ENCODE measurements at regions not wholly inside any gene's neighbourhood (a gene's known extent, or its start where the extent isn't known, plus 50 kb on each side); places are given as distances from the start of the nearest gene placed in this dataset.

- peak; percentile 39 to 79 for DNase-seq (ENCODE audit: low spot score in 2 of 2, unreplicated experiment in 2 of 2)
- H3K4me3 Mint-ChIP-seq, result no peak overlapping the region
- TF ChIP-seq CTCF (IDR thresholded peaks at IDR 0.05; ENCODE audit: unreplicated experiment), result peak; percentile 69
- H3K9me3 Mint-ChIP-seq, result no peaks in the 10 kb centered on the region
- no peak overlapping the region for H3K27ac Mint-ChIP-seq
- no peaks in the 10 kb centered on the region for H3K27me3 Mint-ChIP-seq (ENCODE audit: low read depth)
- no peaks in the 10 kb centered on the region for H3K36me3 Mint-ChIP-seq
- peaks cover 41% of the 10 kb centered on the region for H3K4me1 Mint-ChIP-seq
Observed at GRCh38 chr5:138641547-138642298, 66.5 kb upstream of the HSPA9 start.

- H3K27me3 Mint-ChIP-seq (ENCODE audit: low read depth), result no peaks in the 10 kb centered on the region
- H3K27ac Mint-ChIP-seq, result peak overlapping the region; percentile 83
- TF ChIP-seq CTCF (IDR thresholded peaks at IDR 0.05; ENCODE audit: unreplicated experiment), result no peak
- no peak overlapping the region for H3K4me3 Mint-ChIP-seq
- no peak for DNase-seq (ENCODE audit: low spot score in 2 of 2, unreplicated experiment in 2 of 2)
- peaks cover 37% of the 10 kb centered on the region for H3K4me1 Mint-ChIP-seq
- no peaks in the 10 kb centered on the region for H3K36me3 Mint-ChIP-seq
- no peaks in the 10 kb centered on the region for H3K9me3 Mint-ChIP-seq
Observed at GRCh38 chr5:138640646-138641254, 65.5 kb upstream of the HSPA9 start.

GRCh38 chr5:138640138-138640537, 64.9 kb upstream of the HSPA9 start:
- peaks cover 40% of the 10 kb centered on the region for H3K4me1 Mint-ChIP-seq
- no peak overlapping the region for H3K4me3 Mint-ChIP-seq
- no peaks in the 10 kb centered on the region for H3K36me3 Mint-ChIP-seq
- TF ChIP-seq CTCF (IDR thresholded peaks at IDR 0.05; ENCODE audit: unreplicated experiment), result no peak
- peak overlapping the region; percentile 83 for H3K27ac Mint-ChIP-seq
- no peak for DNase-seq (ENCODE audit: low spot score in 2 of 2, unreplicated experiment in 2 of 2)
- H3K27me3 Mint-ChIP-seq (ENCODE audit: low read depth), result no peaks in the 10 kb centered on the region
- no peaks in the 10 kb centered on the region for H3K9me3 Mint-ChIP-seq

- peaks cover 47% of the 10 kb centered on the region for H3K4me1 Mint-ChIP-seq
- no peaks in the 10 kb centered on the region for H3K27me3 Mint-ChIP-seq (ENCODE audit: low read depth)
- H3K27ac Mint-ChIP-seq, result peak overlapping the region; percentile 83
- H3K36me3 Mint-ChIP-seq, result no peaks in the 10 kb centered on the region
- H3K9me3 Mint-ChIP-seq, result no peaks in the 10 kb centered on the region
- no peak overlapping the region for H3K4me3 Mint-ChIP-seq
- no peak for DNase-seq (ENCODE audit: low spot score in 2 of 2, unreplicated experiment in 2 of 2)
- no peak for TF ChIP-seq CTCF (IDR thresholded peaks at IDR 0.05; ENCODE audit: unreplicated experiment)
Observed at GRCh38 chr5:138639326-138639725, 64.1 kb upstream of the HSPA9 start.

GRCh38 chr5:138637256-138637655, 62.1 kb upstream of the HSPA9 start:
- Mint-ChIP-seq H3K27me3 (ENCODE audit: low read depth) (no peaks in the 10 kb centered on the region), H3K36me3 (no peaks in the 10 kb centered on the region), H3K4me3 (no peak overlapping the region), H3K27ac (no peak overlapping the region), H3K9me3 (no peaks in the 10 kb centered on the region), H3K4me1 (peaks cover 55% of the 10 kb centered on the region)
- no peak for DNase-seq (ENCODE audit: low spot score in 2 of 2, unreplicated experiment in 2 of 2)
- no peak for TF ChIP-seq CTCF (IDR thresholded peaks at IDR 0.05; ENCODE audit: unreplicated experiment)

All from mesothelial cell of epicardium (in vitro differentiated cells).